Duodenal mucosa (tissue), 2 donors: ENCODE measurements at regions not wholly inside any gene's neighbourhood (a gene's known extent, or its start where the extent isn't known, plus 50 kb on each side); places are given as distances from the start of the nearest gene placed in this dataset.

Experiments used
- H3K27ac ChIP-seq: one replicate; pipeline ENCODE4 v1.7.0; 2013; ENCODE audit warnings: low read depth, low read length
- H3K27me3 ChIP-seq, 2 donors: one replicate each; pipeline ENCODE4 v1.7.0; 2013; ENCODE audit warnings: low read length in 2 of 2, control low read depth in 1 of 2; ENCODE audit not compliant: insufficient read depth in 2 of 2, control insufficient read depth in 1 of 2
- H3K36me3 ChIP-seq, 2 donors: one replicate each; pipeline ENCODE4 v1.7.0; 2013; ENCODE audit warnings: low read length in 2 of 2, control low read depth in 1 of 2; ENCODE audit not compliant: insufficient read depth in 2 of 2, control insufficient read depth in 1 of 2
- H3K4me1 ChIP-seq, 2 donors: one replicate each; pipeline ENCODE4 v1.7.0; 2013; ENCODE audit warnings: low read length in 2 of 2, control low read depth in 1 of 2; ENCODE audit not compliant: insufficient read depth in 2 of 2, control insufficient read depth in 1 of 2
- H3K4me3 ChIP-seq, 2 donors: one replicate each; pipeline ENCODE4 v1.7.0; 2013; ENCODE audit warnings: low read length in 2 of 2, low read depth in 1 of 2
- H3K9ac ChIP-seq, 2 donors: one replicate each; pipeline ENCODE4 v1.7.0; 2013; ENCODE audit warnings: low read length in 2 of 2, low read depth in 1 of 2
- H3K9me3 ChIP-seq, 2 donors: one replicate each; pipeline ENCODE4 v1.7.0; 2013; ENCODE audit warnings: low read length in 2 of 2, control low read depth in 1 of 2; ENCODE audit not compliant: control insufficient read depth in 1 of 2

DNA sequence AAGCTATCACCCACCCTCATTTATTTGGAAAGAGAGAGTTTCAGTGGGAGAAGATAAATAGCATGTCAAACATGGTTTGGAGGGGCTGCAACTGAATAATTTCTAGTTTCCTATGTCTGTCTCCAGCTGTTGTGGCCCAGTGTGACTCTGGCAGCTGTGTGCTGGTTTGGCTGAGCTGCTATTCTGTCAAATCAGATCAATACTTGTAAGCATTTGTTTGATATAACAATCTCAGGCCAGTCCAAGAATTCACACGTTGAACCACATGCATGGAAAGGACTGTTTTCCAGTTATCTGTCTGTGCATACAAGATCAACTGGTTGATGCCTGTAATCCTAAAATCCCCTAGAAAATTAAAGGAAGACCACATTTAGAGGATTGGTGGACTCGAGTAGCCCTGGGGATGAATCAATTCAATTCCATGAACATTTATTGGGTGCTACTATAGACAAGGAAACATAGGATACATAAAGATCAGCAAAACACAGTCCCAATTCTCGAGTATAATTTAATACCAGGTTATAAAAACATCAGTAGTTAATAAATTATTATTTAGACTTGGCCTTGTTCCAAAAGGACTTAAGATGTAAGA is 209.0 kb upstream of the PARD3B start:
- H3K4me1 ChIP-seq, result no peaks in the 10 kb centered on the region
- H3K27ac ChIP-seq, result no peak overlapping the region
- no peaks in the 10 kb centered on the region for H3K36me3 ChIP-seq
- no peaks in the 10 kb centered on the region for H3K27me3 ChIP-seq
- H3K9me3 ChIP-seq, result no peaks in the 10 kb centered on the region
- H3K9ac ChIP-seq, result no peak overlapping the region
- H3K4me3 ChIP-seq, result no peak overlapping the region

GRCh38 chr2:204337638-204338037 is 207.6 kb upstream of the PARD3B start:
- Histone ChIP-seq H3K4me1 (no peaks in the 10 kb centered on the region), H3K36me3 (no peaks in the 10 kb centered on the region), H3K27ac (no peak overlapping the region), H3K9ac (no peak overlapping the region), H3K4me3 (no peak overlapping the region), H3K27me3 (no peaks in the 10 kb centered on the region), H3K9me3 (no peaks in the 10 kb centered on the region)

- no peak overlapping the region for H3K9ac ChIP-seq
- H3K27ac ChIP-seq, result no peak overlapping the region
- H3K9me3 ChIP-seq, result no peaks in the 10 kb centered on the region
- H3K27me3 ChIP-seq, result no peaks in the 10 kb centered on the region
- no peaks in the 10 kb centered on the region for H3K4me1 ChIP-seq
- no peak overlapping the region for H3K4me3 ChIP-seq
- H3K36me3 ChIP-seq, result no peaks in the 10 kb centered on the region
Observed at GRCh38 chr2:204339212-204339715, 206.0 kb upstream of the PARD3B start.

DNA sequence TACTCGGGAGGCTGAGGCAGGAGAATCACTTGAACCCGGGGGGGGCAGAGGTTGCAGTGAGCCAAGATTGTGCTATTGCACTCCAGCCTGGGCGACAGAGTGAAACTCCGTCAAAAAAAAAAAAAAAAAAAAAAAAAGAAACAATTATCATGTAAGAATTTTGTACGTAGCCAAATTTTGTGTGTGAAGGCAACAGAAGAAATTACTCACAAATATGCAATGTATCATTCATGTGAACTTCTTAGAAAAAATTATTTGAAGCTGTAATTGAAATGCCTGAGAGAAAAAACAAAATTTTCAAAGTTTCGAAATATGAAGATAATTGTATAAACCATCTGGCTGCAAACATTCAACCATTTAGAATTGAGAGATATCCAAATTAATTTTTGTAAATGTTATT is 204.8 kb upstream of the PARD3B start:
- Histone ChIP-seq H3K27ac (no peak overlapping the region), H3K4me3 (no peak overlapping the region), H3K36me3 (no peaks in the 10 kb centered on the region), H3K27me3 (no peaks in the 10 kb centered on the region), H3K9ac (no peak overlapping the region), H3K4me1 (no peaks in the 10 kb centered on the region), H3K9me3 (no peaks in the 10 kb centered on the region)

- Histone ChIP-seq H3K27me3 (no peaks in the 10 kb centered on the region), H3K9ac (no peak overlapping the region), H3K27ac (no peak overlapping the region), H3K4me1 (no peaks in the 10 kb centered on the region), H3K36me3 (no peaks in the 10 kb centered on the region), H3K4me3 (no peak overlapping the region), H3K9me3 (no peaks in the 10 kb centered on the region)
Observed at GRCh38 chr2:204341887-204342276, 203.4 kb upstream of the PARD3B start.

DNA sequence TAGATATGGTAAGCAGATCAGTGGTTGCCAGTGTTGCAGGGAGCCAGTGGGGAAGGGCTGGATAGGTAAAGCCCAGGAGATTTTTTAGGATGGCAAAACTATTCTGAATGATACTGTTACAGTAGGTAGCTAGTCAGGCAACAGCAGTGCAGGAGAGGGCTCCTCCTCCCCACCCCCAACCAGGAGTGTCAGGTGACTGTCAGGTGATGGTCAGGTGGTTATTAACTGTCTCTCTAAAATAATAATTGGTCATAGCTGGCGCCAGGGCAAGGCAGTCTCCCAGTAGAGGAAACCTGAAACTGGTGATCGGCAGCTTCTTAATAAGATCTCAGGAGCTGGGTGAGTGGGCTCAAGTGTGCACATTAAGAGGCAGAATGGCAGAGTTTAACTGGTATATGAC is 201.6 kb upstream of the PARD3B start:
- H3K27me3 ChIP-seq, result no peaks in the 10 kb centered on the region
- H3K27ac ChIP-seq, result no peak overlapping the region
- no peaks in the 10 kb centered on the region for H3K9me3 ChIP-seq
- H3K9ac ChIP-seq, result no peak overlapping the region
- no peaks in the 10 kb centered on the region for H3K36me3 ChIP-seq
- H3K4me1 ChIP-seq, result no peaks in the 10 kb centered on the region
- no peak overlapping the region for H3K4me3 ChIP-seq

DNA sequence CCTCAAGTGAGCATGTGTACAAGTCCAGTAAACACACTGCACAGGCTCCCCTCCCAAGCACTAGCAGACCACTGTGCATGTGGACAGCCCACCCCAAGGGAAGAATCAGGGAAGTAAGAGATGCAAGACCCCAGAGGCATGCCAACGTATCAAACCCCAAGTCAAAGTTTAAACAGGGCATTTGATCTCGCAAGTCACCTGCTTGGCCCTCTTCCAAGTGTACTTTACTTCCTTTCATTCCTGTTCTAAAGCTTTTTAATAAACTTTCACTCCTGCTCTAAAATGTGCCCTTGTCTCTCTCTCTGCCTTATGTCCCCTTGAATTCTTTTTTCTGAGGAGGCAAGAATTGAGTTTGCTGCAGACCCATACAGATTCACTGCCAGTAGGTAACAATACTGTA is 201.2 kb upstream of the PARD3B start:
- H3K27ac ChIP-seq, result no peak overlapping the region
- H3K9ac ChIP-seq, result no peak overlapping the region
- no peaks in the 10 kb centered on the region for H3K4me1 ChIP-seq
- no peak overlapping the region for H3K4me3 ChIP-seq
- H3K9me3 ChIP-seq, result no peaks in the 10 kb centered on the region
- H3K27me3 ChIP-seq, result no peaks in the 10 kb centered on the region
- H3K36me3 ChIP-seq, result no peaks in the 10 kb centered on the region

- H3K9me3 ChIP-seq, result no peaks in the 10 kb centered on the region
- H3K4me1 ChIP-seq, result no peaks in the 10 kb centered on the region
- no peaks in the 10 kb centered on the region for H3K27me3 ChIP-seq
- H3K27ac ChIP-seq, result no peak overlapping the region
- no peaks in the 10 kb centered on the region for H3K36me3 ChIP-seq
- H3K9ac ChIP-seq, result no peak overlapping the region
- H3K4me3 ChIP-seq, result no peak overlapping the region
Observed at GRCh38 chr2:204346906-204347305, 198.4 kb upstream of the PARD3B start.

- Histone ChIP-seq H3K27ac (no peak overlapping the region), H3K36me3 (no peaks in the 10 kb centered on the region), H3K9me3 (no peaks in the 10 kb centered on the region), H3K4me1 (no peaks in the 10 kb centered on the region), H3K4me3 (no peak overlapping the region), H3K9ac (no peak overlapping the region), H3K27me3 (no peaks in the 10 kb centered on the region)
Observed at GRCh38 chr2:204353823-204354222, 191.5 kb upstream of the PARD3B start.

DNA sequence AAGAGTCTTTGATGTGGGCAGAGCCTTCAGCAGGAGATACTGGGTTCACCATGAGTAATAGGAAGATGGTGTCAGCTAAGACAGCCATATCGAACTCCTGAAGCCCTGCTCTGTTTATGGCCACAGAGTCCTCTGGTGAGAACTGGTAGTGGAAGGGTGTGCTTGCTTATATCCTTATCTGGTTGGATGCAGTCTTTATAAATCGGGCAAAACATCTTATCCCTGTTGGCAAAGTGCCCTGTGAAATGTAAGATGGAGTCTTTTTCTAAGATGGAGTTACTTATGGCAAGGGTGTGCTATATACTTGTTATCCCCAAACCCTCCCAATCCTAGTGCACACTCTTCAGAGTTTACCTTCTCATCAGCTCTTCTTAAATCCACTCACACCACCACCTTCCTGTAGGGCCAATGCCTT is 190.8 kb upstream of the PARD3B start:
- Histone ChIP-seq H3K27ac (no peak overlapping the region), H3K36me3 (no peaks in the 10 kb centered on the region), H3K27me3 (no peaks in the 10 kb centered on the region), H3K9me3 (no peaks in the 10 kb centered on the region), H3K4me3 (no peak overlapping the region), H3K4me1 (no peaks in the 10 kb centered on the region), H3K9ac (no peak overlapping the region)

DNA sequence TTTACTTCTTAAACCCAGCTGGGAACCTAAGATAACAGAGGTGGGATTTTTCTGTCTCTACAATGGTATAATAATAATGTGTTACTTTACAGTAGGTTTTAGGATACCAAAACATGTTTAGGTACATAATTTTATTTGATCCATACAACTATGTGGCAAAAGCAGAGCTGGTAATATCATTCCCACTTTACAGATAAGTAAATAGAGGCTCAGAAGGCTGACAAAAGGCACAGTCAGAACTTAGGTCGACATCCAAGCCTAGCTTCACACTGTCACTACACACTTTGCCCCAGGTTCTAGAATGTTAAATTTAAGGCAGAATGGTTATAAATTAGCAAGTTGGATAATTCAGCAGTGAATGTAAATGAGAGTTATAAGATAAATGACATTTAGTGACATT is 189.6 kb upstream of the PARD3B start:
- Histone ChIP-seq H3K4me1 (no peaks in the 10 kb centered on the region), H3K27ac (no peak overlapping the region), H3K27me3 (no peaks in the 10 kb centered on the region)

More for the DNA sequence above, 189.6 kb upstream of the PARD3B start:
- no peaks in the 10 kb centered on the region for H3K36me3 ChIP-seq
- no peaks in the 10 kb centered on the region for H3K9me3 ChIP-seq
- H3K4me3 ChIP-seq, result no peak overlapping the region
- no peak overlapping the region for H3K9ac ChIP-seq
